Right lobe of liver (tissue), 6 donors: ENCODE measurements at regions not wholly inside any gene's neighbourhood (a gene's known extent, or its start where the extent isn't known, plus 50 kb on each side); places are given as distances from the start of the nearest gene placed in this dataset.

Source experiments
- ATAC-seq, 4 donors: fragments of 200-7000 bp; cut with Tn5 transposase; one replicate each; pipeline ENCODE4 v1.9.1; 2020; ENCODE audit warnings: mild to moderate bottlenecking in 4 of 4, moderate library complexity in 4 of 4
- DNase-seq, 3 donors: peaks; one replicate each; pipeline ENCODE4 v3.0.0-alpha.2; 2020
- H3K27ac ChIP-seq, 3 donors: fragments of 200-600 bp; one replicate each; pipeline ENCODE4 v1.8.0; 2022
- H3K27me3 ChIP-seq, 2 donors: fragments of 200-600 bp; one replicate each; pipeline ENCODE4 v1.8.0; 2022
- H3K36me3 ChIP-seq, 4 donors: fragments of 200-600 bp; sonication (generic) in 1 of 4; one replicate each; pipeline versions ENCODE4 v1.5.1 to v1.8.0; 2017 to 2022; ENCODE audit warnings: control low read depth in 1 of 4
- H3K4me1 ChIP-seq, 4 donors: fragments of 200-600 bp; sonication (generic) in 1 of 4; one replicate each; pipeline versions ENCODE4 v1.5.1 to v1.8.0; 2017 to 2022; ENCODE audit warnings: control low read depth in 1 of 4
- H3K4me3 ChIP-seq, 3 donors: fragments of 200-600 bp; one replicate each; pipeline ENCODE4 v1.8.0; 2022
- H3K9me3 ChIP-seq, 4 donors: fragments of 200-600 bp; sonication (generic) in 1 of 4; one replicate each; pipeline versions ENCODE4 v1.5.1 to v1.8.0; 2017 to 2022; ENCODE audit warnings: control low read depth in 1 of 4
- POLR2A ChIP-seq: fragments of 450-650 bp; IDR thresholded peaks from one replicate; pipeline ENCODE4 v1.6.1; 2017; ENCODE audit warnings: antibody characterized with exemption, mild to moderate bottlenecking
- WGBS: methylation state at CpG from one replicate; pipeline ENCODE4 v1.1.6; 2018; ENCODE audit warnings: low coverage, low lambda C conversion rate; ENCODE audit not compliant: insufficient coverage; ENCODE audit errors: missing lambda C conversion rate; 5-methylcytosine and 5-hydroxymethylcytosine counted together
- intact Hi-C, 2 donors: fragments of 100-400 bp; cut with DNase I; formaldehyde crosslinking; loops; one replicate each; pipeline versions ENCODE4 v1.11.2 to v1.14.1; 2022
- TF ChIP-seq, protein P1 (sequence below), 4 donors: fragments of 200-600 bp in 3 of 4; fragments of 450-650 bp in 1 of 4; IDR thresholded peaks; one replicate each; pipeline versions ENCODE4 v1.5.1 to v1.8.0; 2016 to 2022; ENCODE audit warnings: antibody characterized with exemption in 4 of 4, mild to moderate bottlenecking in 2 of 4
- donor health status: DM: no; HTN: yes; CAD: no.
- donor health status: DM: no; HTN: no; CAD: no.
- donor health status: DM: no; HTN: no; CAD: no.
- donor health status: DM: no; HTN: yes; CAD: no.
- donor health status: DM: no; HTN: yes; CAD: no.

DNA sequence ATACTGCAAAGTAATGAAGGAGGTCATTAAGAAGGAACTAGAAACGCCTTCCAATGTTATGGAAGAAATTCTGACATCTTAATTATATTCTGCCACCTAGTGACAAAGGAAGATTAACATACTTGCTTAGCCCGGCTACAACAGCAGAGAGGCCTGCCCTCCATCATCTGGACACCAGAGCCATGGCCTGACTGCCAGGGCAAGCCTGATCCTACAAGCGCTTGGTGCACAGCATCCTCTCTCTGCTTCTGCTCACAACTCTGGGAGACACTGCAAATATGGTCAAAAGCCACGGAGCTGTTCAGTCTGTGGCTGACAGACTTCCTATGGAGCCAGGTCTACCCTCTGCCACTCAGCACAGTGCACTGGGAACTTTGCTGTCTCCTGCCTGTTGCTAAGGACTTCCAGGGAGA is 87.3 kb upstream of the SLC44A1 start:
- Histone ChIP-seq H3K4me1 (no peaks in the 10 kb centered on the region), H3K36me3 (no peaks in the 10 kb centered on the region), H3K9me3 (no peaks in the 10 kb centered on the region), H3K27ac (no peak overlapping the region), H3K4me3 (no peak overlapping the region), H3K27me3 (no peaks in the 10 kb centered on the region)
- WGBS: 0% methylated on average over 4 of the region's 4 CpGs
- ATAC-seq (peak; percentile 88 to 96 (median 91)), DNase-seq (peak; percentile 52 to 69 (median 59))
- TF ChIP-seq POLR2A: no peak
- TF ChIP-seq, protein P1, sequence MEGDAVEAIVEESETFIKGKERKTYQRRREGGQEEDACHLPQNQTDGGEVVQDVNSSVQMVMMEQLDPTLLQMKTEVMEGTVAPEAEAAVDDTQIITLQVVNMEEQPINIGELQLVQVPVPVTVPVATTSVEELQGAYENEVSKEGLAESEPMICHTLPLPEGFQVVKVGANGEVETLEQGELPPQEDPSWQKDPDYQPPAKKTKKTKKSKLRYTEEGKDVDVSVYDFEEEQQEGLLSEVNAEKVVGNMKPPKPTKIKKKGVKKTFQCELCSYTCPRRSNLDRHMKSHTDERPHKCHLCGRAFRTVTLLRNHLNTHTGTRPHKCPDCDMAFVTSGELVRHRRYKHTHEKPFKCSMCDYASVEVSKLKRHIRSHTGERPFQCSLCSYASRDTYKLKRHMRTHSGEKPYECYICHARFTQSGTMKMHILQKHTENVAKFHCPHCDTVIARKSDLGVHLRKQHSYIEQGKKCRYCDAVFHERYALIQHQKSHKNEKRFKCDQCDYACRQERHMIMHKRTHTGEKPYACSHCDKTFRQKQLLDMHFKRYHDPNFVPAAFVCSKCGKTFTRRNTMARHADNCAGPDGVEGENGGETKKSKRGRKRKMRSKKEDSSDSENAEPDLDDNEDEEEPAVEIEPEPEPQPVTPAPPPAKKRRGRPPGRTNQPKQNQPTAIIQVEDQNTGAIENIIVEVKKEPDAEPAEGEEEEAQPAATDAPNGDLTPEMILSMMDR (IDR thresholded peaks at IDR 0.05): peak; percentile 57 to 60 (median 58)
- intact Hi-C loops: loop anchor here (5.0 to 10.0 kb wide), 3 partner anchors 222 to 292 kb away; no protein-coding TSS in a partner anchor

DNA sequence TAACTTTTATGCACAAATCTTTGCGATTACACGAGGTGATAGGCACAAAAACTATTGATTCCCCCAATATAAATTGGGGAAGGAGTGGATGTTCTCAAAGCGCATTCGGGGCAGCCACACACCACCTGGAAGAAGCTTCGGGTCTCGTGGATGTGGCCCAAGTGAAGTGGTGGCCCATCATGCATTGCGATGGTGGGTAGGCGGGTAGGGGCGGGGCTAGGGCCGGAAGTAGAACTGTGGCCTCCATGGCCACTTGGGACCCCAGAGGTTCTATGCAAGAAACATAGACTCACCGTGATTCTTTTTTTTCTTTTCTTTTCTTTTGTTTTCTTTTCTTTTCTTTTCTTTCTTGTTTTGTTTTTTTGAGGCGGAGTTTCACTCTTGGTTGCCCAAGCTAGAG is 86.4 kb upstream of the SLC44A1 start:
- ATAC-seq (no peak), DNase-seq (no peak)
- TF ChIP-seq, protein P1 (IDR thresholded peaks at IDR 0.05): no peak
- no peak for TF ChIP-seq POLR2A
- Histone ChIP-seq H3K9me3 (no peaks in the 10 kb centered on the region), H3K4me3 (no peak overlapping the region), H3K27me3 (no peaks in the 10 kb centered on the region), H3K27ac (no peak overlapping the region), H3K36me3 (no peaks in the 10 kb centered on the region), H3K4me1 (no peaks in the 10 kb centered on the region)
- intact Hi-C loops: loop anchor here (5.0 to 10.0 kb wide), 3 partner anchors 223 to 293 kb away; no protein-coding TSS in a partner anchor
- WGBS: 75% methylated on average over 5 of the region's 12 CpGs

- no peaks in the 10 kb centered on the region for H3K9me3 ChIP-seq
- DNase-seq: no peak
- no peaks in the 10 kb centered on the region for H3K36me3 ChIP-seq
- TF ChIP-seq, protein P1 (IDR thresholded peaks at IDR 0.05): no peak
- no peak for TF ChIP-seq POLR2A
- H3K27ac ChIP-seq: no peak overlapping the region
- WGBS: 74% methylated on average over 4 of the region's 5 CpGs
- no peak overlapping the region for H3K4me3 ChIP-seq
- no peak for ATAC-seq
- H3K4me1 ChIP-seq: no peaks in the 10 kb centered on the region
- no peaks in the 10 kb centered on the region for H3K27me3 ChIP-seq
- intact Hi-C loops: loop anchor here (5.0 to 10.0 kb wide), 3 partner anchors 224 to 294 kb away; no protein-coding TSS in a partner anchor
Measured at GRCh38 chr9:105158898-105159297, 85.6 kb upstream of the SLC44A1 start.

- H3K27me3 ChIP-seq: no peaks in the 10 kb centered on the region
- H3K4me3 ChIP-seq: no peak overlapping the region
- 67% methylated on average over 2 of the region's 3 CpGs for WGBS
- DNase-seq (no peak), ATAC-seq (no peak)
- TF ChIP-seq, protein P1 (IDR thresholded peaks at IDR 0.05): no peak
- TF ChIP-seq POLR2A: no peak
- intact Hi-C loops: loop anchor here in 1 of 2 donors (10.0 kb wide), 1 partner anchor 246 kb away; no protein-coding TSS in a partner anchor
- H3K36me3 ChIP-seq: no peaks in the 10 kb centered on the region
- H3K9me3 ChIP-seq: no peaks in the 10 kb centered on the region
- no peak overlapping the region for H3K27ac ChIP-seq
- H3K4me1 ChIP-seq: no peaks in the 10 kb centered on the region
Measured at GRCh38 chr9:105168870-105169319, 75.6 kb upstream of the SLC44A1 start.
